OCI-LY7 (cell line): ENCODE measurements at regions not wholly inside any gene's neighbourhood (a gene's known extent, or its start where the extent isn't known, plus 50 kb on each side); places are given as distances from the start of the nearest gene placed in this dataset.

Source experiments
- BruUV-seq: library from RNA; stranded (reverse); fragments of 400-500 nt; replicated peaks from 2 replicates; lab custom pipeline; 2021; lab: Mats Ljungman, UMichigan
- CTCF ChIA-PET: fragments of 300-600 bp; sonication (Branson Sonifier 250); formaldehyde crosslinking; loops from one replicate; lab custom pipeline; 2022; ENCODE audit warnings: antibody characterized with exemption; ENCODE audit not compliant: unreplicated experiment; lab: Charles Lee
- POLR2A ChIA-PET: fragments of 300-600 bp; sonication (Branson Sonifier 250); formaldehyde crosslinking; loops from one replicate; lab custom pipeline; 2022; ENCODE audit warnings: antibody characterized with exemption; lab: Charles Lee
- DNase-seq: peaks from one replicate; pipeline ENCODE4 v3.0.0-alpha.2; 2015; ENCODE audit warnings: low spot score
- H2AFZ ChIP-seq: fragments of 200-600 bp; sonication (generic), shearing (Covaris generic); 2 replicates; pipeline ENCODE4 v1.6.1; 2014; ENCODE audit warnings: mild to moderate bottlenecking, antibody characterized with exemption, low read length, moderate library complexity
- H3K27ac ChIP-seq: fragments of 200-600 bp; sonication (generic); 2 replicates; pipeline ENCODE4 v1.5.1; 2014; ENCODE audit warnings: mixed run types, low read depth, mild to moderate bottlenecking, moderate library complexity, low read length, inconsistent platforms; ENCODE audit not compliant: poor library complexity, severe bottlenecking
- H3K36me3 ChIP-seq: fragments of 200-600 bp; sonication (generic); 2 replicates; pipeline ENCODE4 v1.6.1; 2014; ENCODE audit warnings: mild to moderate bottlenecking, antibody characterized with exemption, low read length, moderate library complexity, mixed read lengths; ENCODE audit not compliant: insufficient read depth
- H3K4me1 ChIP-seq: fragments of 200-600 bp; sonication (generic); 2 replicates; pipeline ENCODE4 v1.5.1; 2014; ENCODE audit warnings: mild to moderate bottlenecking, low read length; ENCODE audit not compliant: insufficient read depth, poor library complexity, severe bottlenecking
- H3K4me2 ChIP-seq: fragments of 200-600 bp; sonication (generic); 2 replicates; pipeline ENCODE4 v1.6.1; 2014; ENCODE audit warnings: mild to moderate bottlenecking, low read length
- H3K4me3 ChIP-seq: fragments of 200-600 bp; sonication (generic); 2 replicates; pipeline ENCODE4 v1.5.1; 2014; ENCODE audit warnings: mild to moderate bottlenecking, low read depth, low read length; ENCODE audit not compliant: poor library complexity, severe bottlenecking
- H3K79me2 ChIP-seq: fragments of 200-600 bp; sonication (generic); 2 replicates; pipeline ENCODE4 v1.6.1; 2016; ENCODE audit warnings: low read depth, mild to moderate bottlenecking, low read length, moderate library complexity, mixed read lengths; ENCODE audit not compliant: insufficient read depth
- H3K9me2 ChIP-seq: fragments of 200-600 bp; sonication (generic); 2 replicates; pipeline ENCODE4 v1.6.1; 2016; ENCODE audit warnings: mild to moderate bottlenecking, low read length, mixed read lengths; ENCODE audit not compliant: insufficient read depth
- H3K9me3 ChIP-seq: fragments of 200-600 bp; sonication (generic); 2 replicates; pipeline ENCODE4 v1.6.1; 2014; ENCODE audit warnings: mild to moderate bottlenecking, mixed run types, low read length, mixed read lengths
- H4K20me1 ChIP-seq: fragments of 200-600 bp; sonication (generic); 2 replicates; pipeline ENCODE4 v1.6.1; 2014; ENCODE audit warnings: mild to moderate bottlenecking, antibody characterized with exemption, low read length, moderate library complexity, mixed read lengths; ENCODE audit not compliant: insufficient read depth
- EZH2phosphoT487 ChIP-seq: fragments of 200-600 bp; sonication (generic); IDR thresholded peaks from 2 replicates; pipeline ENCODE4 v1.6.1; 2018; ENCODE audit warnings: low read depth, borderline replicate concordance, mild to moderate bottlenecking, mixed run types, antibody characterized with exemption, low read length, moderate library complexity, mixed read lengths
- intact Hi-C: fragments of 100-400 bp; cut with micrococcal nuclease; formaldehyde crosslinking; loops from one replicate; pipeline ENCODE4 v1.10.0; 2022; ENCODE audit not compliant: unreplicated experiment
- TF ChIP-seq, protein P1 (sequence below): fragments of 200-600 bp; sonication (generic); conservative IDR thresholded peaks from 2 replicates; pipeline ENCODE4 v1.5.1; 2014; ENCODE audit warnings: mild to moderate bottlenecking, antibody characterized with exemption, low read length, moderate library complexity, mixed read lengths

DNA sequence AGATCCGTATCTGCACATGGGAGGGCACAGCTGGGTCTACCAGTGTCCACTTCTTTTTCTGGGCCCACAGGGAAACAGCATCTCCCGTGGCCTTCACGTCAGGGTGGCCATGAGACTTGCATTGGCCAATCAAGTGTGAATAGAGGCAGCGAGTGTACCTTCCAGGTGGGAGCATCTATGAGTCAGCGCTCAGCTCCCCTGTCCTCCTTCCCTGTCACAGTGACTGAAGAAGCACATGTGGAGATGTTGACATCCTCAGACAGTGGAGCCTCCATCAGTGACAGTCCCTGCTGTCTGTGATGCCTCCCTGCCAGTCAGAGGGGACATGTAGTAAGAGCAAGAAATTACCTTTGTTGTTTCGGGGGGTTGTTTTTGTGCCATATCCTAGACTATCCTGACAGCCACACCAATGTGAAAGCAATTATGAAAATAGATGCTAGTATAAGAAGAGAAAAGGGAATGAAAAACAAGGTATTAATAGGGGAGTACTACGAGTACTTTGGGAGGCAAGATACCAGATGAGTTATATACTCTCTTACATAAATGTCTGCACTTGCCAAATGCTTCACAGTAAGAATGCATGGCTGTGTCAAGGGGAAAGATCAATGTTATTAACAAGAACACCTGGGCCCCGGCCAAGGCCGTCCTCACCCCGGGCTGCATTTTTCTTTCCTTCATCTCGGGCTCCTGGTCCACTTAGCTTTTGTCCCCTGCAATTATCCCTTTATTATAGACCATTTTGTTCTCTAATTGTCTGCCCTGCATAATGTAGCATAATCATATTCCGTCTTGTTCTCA is 86.0 kb downstream of the MATN1 start:
- no peak overlapping the region for H3K27ac ChIP-seq
- no peaks in the 10 kb centered on the region for H4K20me1 ChIP-seq
- no peak for DNase-seq
- CTCF ChIA-PET, result no interaction called here
- H2AFZ ChIP-seq, result no peak overlapping the region
- BruUV-seq, result no TSS peak
- no peaks in the 10 kb centered on the region for H3K36me3 ChIP-seq
- H3K4me2 ChIP-seq, result no peak overlapping the region
- H3K9me3 ChIP-seq, result no peaks in the 10 kb centered on the region
- POLR2A ChIA-PET, result no interaction called here
- TF ChIP-seq, protein P1, sequence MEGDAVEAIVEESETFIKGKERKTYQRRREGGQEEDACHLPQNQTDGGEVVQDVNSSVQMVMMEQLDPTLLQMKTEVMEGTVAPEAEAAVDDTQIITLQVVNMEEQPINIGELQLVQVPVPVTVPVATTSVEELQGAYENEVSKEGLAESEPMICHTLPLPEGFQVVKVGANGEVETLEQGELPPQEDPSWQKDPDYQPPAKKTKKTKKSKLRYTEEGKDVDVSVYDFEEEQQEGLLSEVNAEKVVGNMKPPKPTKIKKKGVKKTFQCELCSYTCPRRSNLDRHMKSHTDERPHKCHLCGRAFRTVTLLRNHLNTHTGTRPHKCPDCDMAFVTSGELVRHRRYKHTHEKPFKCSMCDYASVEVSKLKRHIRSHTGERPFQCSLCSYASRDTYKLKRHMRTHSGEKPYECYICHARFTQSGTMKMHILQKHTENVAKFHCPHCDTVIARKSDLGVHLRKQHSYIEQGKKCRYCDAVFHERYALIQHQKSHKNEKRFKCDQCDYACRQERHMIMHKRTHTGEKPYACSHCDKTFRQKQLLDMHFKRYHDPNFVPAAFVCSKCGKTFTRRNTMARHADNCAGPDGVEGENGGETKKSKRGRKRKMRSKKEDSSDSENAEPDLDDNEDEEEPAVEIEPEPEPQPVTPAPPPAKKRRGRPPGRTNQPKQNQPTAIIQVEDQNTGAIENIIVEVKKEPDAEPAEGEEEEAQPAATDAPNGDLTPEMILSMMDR, result no peak
- TF ChIP-seq EZH2phosphoT487, result no peak
- no peak overlapping the region for H3K4me3 ChIP-seq
- intact Hi-C loops, result no loop called here
- H3K79me2 ChIP-seq, result no peaks in the 10 kb centered on the region
- H3K9me2 ChIP-seq, result no peaks in the 10 kb centered on the region
- no peaks in the 10 kb centered on the region for H3K4me1 ChIP-seq

DNA sequence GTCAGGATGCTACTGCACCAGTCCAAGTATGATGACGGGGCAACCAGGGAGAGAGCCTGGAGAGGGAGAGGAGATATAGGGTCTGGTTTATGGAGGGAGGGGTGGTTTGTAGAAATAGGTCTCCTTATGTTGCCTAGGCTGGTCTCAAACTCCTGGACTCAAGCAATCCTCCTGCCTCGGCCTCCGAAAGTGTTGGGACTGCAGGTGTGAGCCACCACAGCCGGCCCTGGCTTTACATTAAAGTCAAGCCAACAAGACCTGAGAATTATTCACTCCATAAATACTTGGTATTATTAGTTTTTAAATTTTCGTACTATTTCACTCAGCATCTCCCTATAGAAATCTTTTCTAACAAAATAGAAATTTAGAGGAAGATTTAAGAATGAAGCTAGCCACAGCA is 86.8 kb downstream of the MATN1 start:
- no peak for TF ChIP-seq EZH2phosphoT487
- TF ChIP-seq, protein P1, result no peak
- ChIA-PET CTCF (no interaction called here), POLR2A (interaction anchor here (0.6 kb wide), 1 partner anchor 56 kb away, joined by 7 read pairs; no protein-coding TSS in a partner anchor)
- no peaks in the 10 kb centered on the region for H3K9me2 ChIP-seq
- no peak overlapping the region for H3K4me2 ChIP-seq
- H4K20me1 ChIP-seq, result no peaks in the 10 kb centered on the region
- intact Hi-C loops, result no loop called here
- H2AFZ ChIP-seq, result no peak overlapping the region
- H3K9me3 ChIP-seq, result no peaks in the 10 kb centered on the region
- H3K4me1 ChIP-seq, result no peaks in the 10 kb centered on the region
- H3K27ac ChIP-seq, result no peak overlapping the region
- no peak for DNase-seq
- no peak overlapping the region for H3K4me3 ChIP-seq
- BruUV-seq, result no TSS peak
- no peaks in the 10 kb centered on the region for H3K79me2 ChIP-seq
- H3K36me3 ChIP-seq, result no peaks in the 10 kb centered on the region

DNA sequence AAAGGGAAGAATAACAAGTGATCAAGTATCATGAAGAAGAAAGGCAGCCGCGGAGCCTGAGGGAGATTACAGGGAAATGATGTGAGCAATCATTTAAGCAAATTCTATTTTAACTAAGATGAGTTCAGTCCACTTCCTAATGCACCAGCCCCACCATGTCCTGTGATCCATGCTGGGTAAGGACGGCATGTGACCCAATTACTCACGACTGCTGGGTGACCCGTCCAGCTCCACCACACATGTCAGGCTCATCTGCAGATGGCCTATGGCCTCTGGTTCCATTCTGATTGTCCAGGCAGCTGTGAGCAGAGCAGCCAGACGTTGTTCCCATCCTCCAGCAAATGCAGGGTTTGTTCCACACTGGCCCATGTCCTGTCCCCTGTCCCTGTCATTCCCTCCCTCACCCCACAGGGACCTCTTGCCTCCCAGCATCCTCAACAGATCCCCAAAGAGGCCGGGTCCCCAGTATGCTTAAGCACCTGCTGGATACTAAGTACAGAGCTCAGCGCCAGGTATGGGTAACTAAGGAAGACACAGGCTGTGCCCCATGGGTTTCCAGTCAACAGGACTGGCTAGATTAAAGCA is 87.9 kb downstream of the MATN1 start:
- Histone ChIP-seq H3K9me2 (no peaks in the 10 kb centered on the region), H3K79me2 (no peaks in the 10 kb centered on the region), H3K36me3 (no peaks in the 10 kb centered on the region), H3K4me1 (no peaks in the 10 kb centered on the region), H2AFZ (no peak overlapping the region), H3K4me2 (no peak overlapping the region), H3K27ac (no peak overlapping the region), H4K20me1 (no peaks in the 10 kb centered on the region), H3K9me3 (no peaks in the 10 kb centered on the region), H3K4me3 (no peak overlapping the region)
- POLR2A ChIA-PET, result no interaction called here
- CTCF ChIA-PET, result no interaction called here
- BruUV-seq, result no TSS peak
- TF ChIP-seq, protein P1, result no peak
- TF ChIP-seq EZH2phosphoT487, result no peak
- intact Hi-C loops, result no loop called here
- no peak for DNase-seq
